ENCODE measurements at regions not wholly inside any gene's neighbourhood (a gene's known extent, or its start where the extent isn't known, plus 50 kb on each side); places are given as distances from the start of the nearest gene placed in this dataset.
A peak's percentile ranks its signal among the peaks of the same experiment; 100 is the strongest.

DNA sequence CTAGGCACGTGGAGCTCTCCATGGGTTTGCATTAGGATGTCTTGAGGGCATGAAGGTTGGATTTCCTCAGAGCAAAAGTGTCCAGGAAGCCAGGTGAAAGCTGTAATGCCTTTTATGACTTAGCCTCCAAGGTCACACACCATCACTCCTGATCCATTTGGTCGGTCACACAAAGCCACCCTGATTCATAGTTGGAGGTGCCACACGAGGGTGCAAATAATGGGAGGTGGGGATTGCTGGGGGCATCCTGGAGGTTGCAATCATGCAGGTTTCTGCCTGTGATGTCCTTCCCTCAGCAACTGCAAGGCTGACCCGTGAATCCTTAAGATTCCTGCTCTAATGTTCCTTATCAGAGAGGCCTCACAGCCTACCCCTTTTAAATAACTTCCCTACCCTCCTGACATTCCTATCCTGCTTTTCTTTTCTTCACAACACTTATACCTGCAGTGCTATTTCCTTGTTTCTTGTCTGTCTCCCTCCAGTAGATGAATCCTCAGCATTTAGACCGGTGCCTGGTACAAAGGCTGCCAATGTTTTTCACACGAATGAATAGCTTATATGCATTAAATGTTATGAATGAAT is 97.1 kb downstream of the LIPG start:
- DNase-seq (ENCODE audit: low read depth, low spot score), result no peak

DNA sequence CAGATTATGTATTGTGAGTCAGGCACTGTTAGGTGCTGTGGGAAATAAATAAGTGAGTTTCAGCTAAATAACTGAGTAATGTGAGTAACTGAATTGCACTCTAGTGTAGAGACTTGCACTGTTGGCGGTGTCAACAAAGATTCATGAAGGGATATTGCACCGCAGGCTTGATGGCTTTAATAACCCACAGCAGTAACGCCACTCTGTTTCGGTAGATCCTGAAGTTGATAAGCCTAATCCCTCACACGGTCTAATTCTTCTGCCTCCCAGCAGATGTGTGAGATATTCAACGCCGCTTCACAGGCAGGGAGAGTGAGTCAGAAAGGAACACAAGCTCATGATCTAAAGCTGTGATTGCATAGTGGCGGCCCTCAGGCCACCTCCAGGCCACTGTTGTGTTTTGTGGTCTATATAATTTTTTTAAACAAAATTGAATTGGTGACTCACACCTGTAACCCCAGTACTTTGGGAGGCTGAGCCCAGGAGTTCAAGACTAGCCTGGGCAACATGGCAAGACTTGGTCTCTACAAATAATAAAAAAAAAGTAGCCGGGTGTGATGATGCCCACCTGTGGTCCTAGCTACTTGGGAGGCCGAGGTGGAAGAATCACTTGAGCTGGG is 94.3 kb downstream of the LIPG start:
- peak; percentile 39 for DNase-seq (ENCODE audit: low read depth, low spot score)

- no peak for DNase-seq (ENCODE audit: low read depth, low spot score)
Observed at GRCh38 chr18:49655266-49656072, 93.6 kb downstream of the LIPG start.

GRCh38 chr18:49654347-49654746 is 92.5 kb downstream of the LIPG start:
- no peak for DNase-seq (ENCODE audit: low read depth, low spot score)

GRCh38 chr18:49652881-49653724 is 91.2 kb downstream of the LIPG start:
- no peak for DNase-seq (ENCODE audit: low read depth, low spot score)

- no peak for DNase-seq (ENCODE audit: low read depth, low spot score)
Observed at GRCh38 chr18:49651033-49651432, 89.2 kb downstream of the LIPG start.

- no peak for DNase-seq (ENCODE audit: low read depth, low spot score)
Observed at GRCh38 chr18:49650426-49650891, 88.6 kb downstream of the LIPG start.

GRCh38 chr18:49648811-49649210 is 87.0 kb downstream of the LIPG start:
- no peak for DNase-seq (ENCODE audit: low read depth, low spot score)

All from ELF-1 (cell line).